Mesothelial cell of epicardium (in vitro differentiated cells): ENCODE measurements at regions not wholly inside any gene's neighbourhood (a gene's known extent, or its start where the extent isn't known, plus 50 kb on each side); places are given as distances from the start of the nearest gene placed in this dataset.

Experiments
- DNase-seq, 2 experiments: peaks; one replicate each; pipeline ENCODE4 v3.0.0; 2021; ENCODE audit warnings: low spot score in 2 of 2; ENCODE audit not compliant: unreplicated experiment in 2 of 2
- H3K27ac Mint-ChIP-seq: 2 replicates; pipeline ENCODE4 v1.8.0; 2021; ENCODE audit warnings: mixed read lengths
- H3K27me3 Mint-ChIP-seq: 2 replicates; pipeline ENCODE4 v1.8.0; 2021; ENCODE audit warnings: low read depth, mixed read lengths
- H3K36me3 Mint-ChIP-seq: 2 replicates; pipeline ENCODE4 v1.8.0; 2021; ENCODE audit warnings: mixed read lengths
- H3K4me1 Mint-ChIP-seq: 2 replicates; pipeline ENCODE4 v1.8.0; 2021; ENCODE audit warnings: mixed read lengths
- H3K4me3 Mint-ChIP-seq: 2 replicates; pipeline ENCODE4 v1.8.0; 2021; ENCODE audit warnings: mild to moderate bottlenecking, moderate library complexity, mixed read lengths
- H3K9me3 Mint-ChIP-seq: 2 replicates; pipeline ENCODE4 v1.8.0; 2021; ENCODE audit warnings: mixed read lengths
- CTCF ChIP-seq: fragments of 200-600 bp; sonication (generic); IDR thresholded peaks from one replicate; pipeline ENCODE4 v1.5.0; 2021; ENCODE audit warnings: antibody characterized with exemption; ENCODE audit not compliant: unreplicated experiment

GRCh38 chrX:46211079-46211478 is 334.1 kb downstream of the ZNF674 start:
- Mint-ChIP-seq H3K27ac (no peak overlapping the region), H3K27me3 (no peaks in the 10 kb centered on the region), H3K36me3 (no peaks in the 10 kb centered on the region), H3K4me3 (no peak overlapping the region), H3K9me3 (peaks cover 16% of the 10 kb centered on the region), H3K4me1 (peaks cover 17% of the 10 kb centered on the region)
- no peak for DNase-seq
- no peak for TF ChIP-seq CTCF

GRCh38 chrX:46209768-46210167 is 335.5 kb downstream of the ZNF674 start:
- no peak for DNase-seq
- H3K36me3 Mint-ChIP-seq = no peaks in the 10 kb centered on the region
- H3K4me1 Mint-ChIP-seq = peaks cover 17% of the 10 kb centered on the region
- peaks cover 19% of the 10 kb centered on the region for H3K9me3 Mint-ChIP-seq
- no peaks in the 10 kb centered on the region for H3K27me3 Mint-ChIP-seq
- H3K27ac Mint-ChIP-seq = peak overlapping the region; percentile 83
- no peak for TF ChIP-seq CTCF
- H3K4me3 Mint-ChIP-seq = no peak overlapping the region

- no peak for DNase-seq
- Mint-ChIP-seq H3K36me3 (no peaks in the 10 kb centered on the region), H3K9me3 (peaks cover 22% of the 10 kb centered on the region)
Observed at GRCh38 chrX:46209037-46209436, 336.2 kb downstream of the ZNF674 start.

DNA sequence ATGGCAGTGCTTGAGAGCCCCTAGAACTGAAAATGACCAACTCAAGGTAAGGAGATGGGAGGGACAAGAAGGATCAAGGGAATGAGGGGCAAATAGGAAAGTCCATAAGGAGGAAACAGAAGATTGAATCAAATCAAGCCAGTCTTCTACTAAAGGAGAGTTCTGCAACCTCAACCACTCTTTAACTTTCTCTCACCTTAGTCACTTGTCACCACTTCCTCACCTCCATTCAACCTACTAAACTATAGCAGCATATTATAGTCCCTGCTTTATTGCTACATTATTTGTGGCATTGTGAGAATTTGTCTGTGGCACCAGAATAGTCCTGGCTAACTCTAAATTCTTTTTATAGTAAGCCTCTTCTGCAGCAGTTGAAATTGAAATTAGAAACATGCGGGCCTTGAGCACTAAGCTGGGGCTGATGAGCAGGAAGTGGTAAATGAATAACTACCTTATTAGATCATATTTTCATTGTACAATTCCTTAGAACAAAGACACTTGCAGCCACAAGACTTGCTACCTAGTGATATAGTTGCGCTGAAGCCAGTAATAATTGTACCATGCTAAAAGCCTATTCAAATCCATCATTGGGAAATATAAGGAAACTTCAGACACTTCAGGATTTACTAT is 336.9 kb downstream of the ZNF674 start:
- H3K27me3 Mint-ChIP-seq = no peaks in the 10 kb centered on the region
- H3K36me3 Mint-ChIP-seq = no peaks in the 10 kb centered on the region
- TF ChIP-seq CTCF = no peak
- no peak for DNase-seq
- no peak overlapping the region for H3K4me3 Mint-ChIP-seq
- H3K4me1 Mint-ChIP-seq = peaks cover 17% of the 10 kb centered on the region
- H3K27ac Mint-ChIP-seq = peak overlapping the region; percentile 75
- H3K9me3 Mint-ChIP-seq = peaks cover 23% of the 10 kb centered on the region

More at GRCh38 chrX:46209037-46209436, 336.2 kb downstream of the ZNF674 start:
- Mint-ChIP-seq H3K27ac (peak overlapping the region; percentile 75), H3K4me3 (no peak overlapping the region), H3K4me1 (peaks cover 17% of the 10 kb centered on the region), H3K27me3 (no peaks in the 10 kb centered on the region)
- TF ChIP-seq CTCF = no peak

- no peak for TF ChIP-seq CTCF
- Mint-ChIP-seq H3K27ac (no peak overlapping the region), H3K27me3 (no peaks in the 10 kb centered on the region), H3K4me1 (peaks cover 38% of the 10 kb centered on the region), H3K4me3 (no peak overlapping the region), H3K36me3 (no peaks in the 10 kb centered on the region), H3K9me3 (peaks cover 24% of the 10 kb centered on the region)
- DNase-seq = no peak
Observed at GRCh38 chrX:46204721-46205422, 340.3 kb downstream of the ZNF674 start.
